HepG2 (cell line): ENCODE measurements at regions not wholly inside any gene's neighbourhood (a gene's known extent, or its start where the extent isn't known, plus 50 kb on each side); places are given as distances from the start of the nearest gene placed in this dataset.

Source experiments
- CBX2 ChIP-seq, 2 experiments: fragments of 200-600 bp in 1 of 2; sonication (generic); formaldehyde crosslinking in 1 of 2; IDR thresholded peaks; 2 replicates each; pipeline versions ENCODE4 v1.7.0 to v1.8.1; 2018 to 2022; ENCODE audit warnings: low read depth in 2 of 2, low read length in 1 of 2, mild to moderate bottlenecking in 1 of 2, missing genetic modification reagents in 1 of 2
- IRF2 ChIP-seq: IDR thresholded peaks from 2 replicates; pipeline ENCODE4 v1.6.1; 2018; ENCODE audit warnings: missing genetic modification reagents, missing compliant biosample characterization
- MAFF ChIP-seq: IDR thresholded peaks from 2 replicates; pipeline ENCODE4 v1.6.1; 2011; ENCODE audit warnings: low read depth, low read length, improper control_type of control experiment
- MAFK ChIP-seq, 2 experiments: IDR thresholded peaks in 1 of 2; conservative IDR thresholded peaks in 1 of 2; 2 replicates each; pipeline ENCODE4 v1.6.1; 2011; ENCODE audit warnings: improper control_type of control experiment in 2 of 2, low read length in 2 of 2
- MAX ChIP-seq: IDR thresholded peaks from 2 replicates; pipeline ENCODE4 v1.6.1; 2012; ENCODE audit warnings: inconsistent platforms
- PREB ChIP-seq: sonication (generic); formaldehyde crosslinking; IDR thresholded peaks from 2 replicates; pipeline ENCODE4 v1.4.0; 2020; ENCODE audit warnings: missing genetic modification reagents
- SIN3A ChIP-seq: IDR thresholded peaks from 2 replicates; pipeline ENCODE4 v1.6.1; 2011; ENCODE audit warnings: low read depth, mild to moderate bottlenecking, control low read depth, low read length, borderline replicate concordance
- ZNF318 ChIP-seq: sonication (generic); formaldehyde crosslinking; IDR thresholded peaks from 2 replicates; pipeline ENCODE4 v1.4.0; 2020; ENCODE audit warnings: mild to moderate bottlenecking, missing genetic modification reagents
- ZNF816 ChIP-seq: sonication (generic); formaldehyde crosslinking; IDR thresholded peaks from 2 replicates; pipeline ENCODE4 v1.8.0; 2022; ENCODE audit warnings: missing genetic modification reagents, mild to moderate bottlenecking, borderline replicate concordance

DNA sequence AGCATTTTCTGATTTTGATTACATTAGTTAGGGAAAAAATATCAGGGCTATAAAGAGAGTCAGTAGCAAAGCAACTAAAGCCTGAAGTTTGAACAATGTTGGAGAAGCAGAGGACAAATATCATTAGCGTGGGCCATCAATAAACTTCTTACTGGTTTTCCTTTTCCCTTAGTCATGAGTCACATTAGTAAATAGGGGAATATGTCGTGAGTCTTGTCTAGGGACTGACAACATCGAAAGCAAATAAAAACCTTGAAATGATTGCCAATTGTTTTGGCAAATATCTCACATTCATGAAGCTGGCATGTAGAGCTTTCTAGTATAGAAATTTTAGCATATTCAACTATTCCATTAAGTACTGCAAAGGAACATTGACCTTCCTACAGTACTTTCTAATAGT is 806.0 kb upstream of the SORCS1 start:
- no peak for TF ChIP-seq PREB (CRISPR knock-in tag)
- no peak for TF ChIP-seq CBX2 (IDR thresholded peaks at IDR 0.05; ENCODE audit: low read depth, low read length)
- no peak for TF ChIP-seq CBX2 (CRISPR knock-in tag; IDR thresholded peaks at IDR 0.05; ENCODE audit: low read depth)
- no peak for TF ChIP-seq ZNF816
- no peak for TF ChIP-seq IRF2 (CRISPR knock-in tag)
- TF ChIP-seq MAFF, result no peak
- no peak for TF ChIP-seq MAFK (conservative IDR thresholded peaks at IDR 0.05 in 1 of 2, IDR thresholded peaks at IDR 0.05 in 1 of 2; ENCODE audit: low read length in 2 of 2)
- no peak for TF ChIP-seq MAX
- no peak for TF ChIP-seq SIN3A
- no peak for TF ChIP-seq ZNF318 (CRISPR knock-in tag)
